ENCODE measurements at regions not wholly inside any gene's neighbourhood (a gene's known extent, or its start where the extent isn't known, plus 50 kb on each side); places are given as distances from the start of the nearest gene placed in this dataset.

DNA sequence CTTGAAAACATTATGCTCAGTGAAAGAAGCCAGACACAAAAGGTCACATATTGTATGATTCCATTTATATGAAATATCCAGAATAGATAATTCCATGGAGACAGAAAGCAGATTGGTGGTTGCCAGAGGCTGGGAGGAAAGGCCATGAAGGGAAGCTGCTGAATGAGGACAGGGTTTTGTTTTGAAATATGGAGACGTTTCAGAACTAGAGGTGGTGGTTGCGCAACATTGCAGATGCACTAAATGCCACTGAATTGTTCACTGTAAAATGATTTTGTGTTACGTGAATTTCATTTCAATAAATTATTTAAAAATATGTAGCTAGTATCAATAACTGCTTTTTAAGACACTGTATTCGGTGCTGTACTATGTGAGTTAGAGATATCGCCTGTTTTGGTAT is 101.7 kb upstream of the ZNF236 start:
- Histone ChIP-seq H3K4me3 (ENCODE audit: low read depth, low read length) (no peak overlapping the region), H3K27me3 (ENCODE audit: control insufficient read depth, insufficient read depth, low read length) (no peaks in the 10 kb centered on the region), H3K36me3 (ENCODE audit: control insufficient read depth, insufficient read depth, low read length) (no peaks in the 10 kb centered on the region)
- TF ChIP-seq, protein P1, sequence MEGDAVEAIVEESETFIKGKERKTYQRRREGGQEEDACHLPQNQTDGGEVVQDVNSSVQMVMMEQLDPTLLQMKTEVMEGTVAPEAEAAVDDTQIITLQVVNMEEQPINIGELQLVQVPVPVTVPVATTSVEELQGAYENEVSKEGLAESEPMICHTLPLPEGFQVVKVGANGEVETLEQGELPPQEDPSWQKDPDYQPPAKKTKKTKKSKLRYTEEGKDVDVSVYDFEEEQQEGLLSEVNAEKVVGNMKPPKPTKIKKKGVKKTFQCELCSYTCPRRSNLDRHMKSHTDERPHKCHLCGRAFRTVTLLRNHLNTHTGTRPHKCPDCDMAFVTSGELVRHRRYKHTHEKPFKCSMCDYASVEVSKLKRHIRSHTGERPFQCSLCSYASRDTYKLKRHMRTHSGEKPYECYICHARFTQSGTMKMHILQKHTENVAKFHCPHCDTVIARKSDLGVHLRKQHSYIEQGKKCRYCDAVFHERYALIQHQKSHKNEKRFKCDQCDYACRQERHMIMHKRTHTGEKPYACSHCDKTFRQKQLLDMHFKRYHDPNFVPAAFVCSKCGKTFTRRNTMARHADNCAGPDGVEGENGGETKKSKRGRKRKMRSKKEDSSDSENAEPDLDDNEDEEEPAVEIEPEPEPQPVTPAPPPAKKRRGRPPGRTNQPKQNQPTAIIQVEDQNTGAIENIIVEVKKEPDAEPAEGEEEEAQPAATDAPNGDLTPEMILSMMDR (IDR thresholded peaks at IDR 0.05; ENCODE audit: insufficient read depth, low read length, severe bottlenecking): no peak
- DNase-seq (ENCODE audit: low read depth): no peak
- FAIRE-seq: no peak

DNA sequence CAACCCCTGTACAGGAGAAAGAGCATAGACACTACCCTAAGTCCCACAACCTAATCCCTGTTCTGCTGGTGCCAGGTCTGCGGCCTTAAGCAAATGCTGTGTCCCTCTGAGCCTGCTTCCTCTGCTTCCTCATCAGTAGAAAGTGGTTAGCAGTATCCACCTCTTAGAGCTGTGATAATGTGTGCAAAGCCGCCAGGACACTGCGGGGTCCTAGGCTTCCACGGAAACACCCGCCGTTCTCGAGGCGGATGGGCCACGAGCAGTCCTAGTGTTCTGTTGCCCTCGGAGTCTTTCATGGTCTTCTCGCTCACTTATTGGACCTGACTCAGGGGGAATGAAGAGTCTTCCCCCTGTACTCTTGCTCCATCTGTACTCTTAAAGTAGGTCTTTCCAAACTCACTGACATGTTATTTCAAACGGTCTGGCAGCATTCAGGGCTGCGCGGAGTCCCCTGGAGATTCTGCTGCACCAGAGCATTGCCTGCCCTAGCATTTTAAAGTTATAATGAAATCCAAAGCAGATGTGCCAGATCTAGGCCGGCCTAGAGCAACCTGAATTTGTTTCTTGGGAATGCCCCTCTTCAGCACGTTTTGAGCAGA is 107.2 kb upstream of the ZNF236 start:
- TF ChIP-seq, protein P1 (IDR thresholded peaks at IDR 0.05; ENCODE audit: insufficient read depth, low read length, severe bottlenecking): no peak
- Histone ChIP-seq H3K36me3 (ENCODE audit: control insufficient read depth, insufficient read depth, low read length) (no peaks in the 10 kb centered on the region), H3K27me3 (ENCODE audit: control insufficient read depth, insufficient read depth, low read length) (no peaks in the 10 kb centered on the region), H3K4me3 (ENCODE audit: low read depth, low read length) (no peak overlapping the region)
- no peak for DNase-seq (ENCODE audit: low read depth)
- peak; percentile 28 for FAIRE-seq

DNA sequence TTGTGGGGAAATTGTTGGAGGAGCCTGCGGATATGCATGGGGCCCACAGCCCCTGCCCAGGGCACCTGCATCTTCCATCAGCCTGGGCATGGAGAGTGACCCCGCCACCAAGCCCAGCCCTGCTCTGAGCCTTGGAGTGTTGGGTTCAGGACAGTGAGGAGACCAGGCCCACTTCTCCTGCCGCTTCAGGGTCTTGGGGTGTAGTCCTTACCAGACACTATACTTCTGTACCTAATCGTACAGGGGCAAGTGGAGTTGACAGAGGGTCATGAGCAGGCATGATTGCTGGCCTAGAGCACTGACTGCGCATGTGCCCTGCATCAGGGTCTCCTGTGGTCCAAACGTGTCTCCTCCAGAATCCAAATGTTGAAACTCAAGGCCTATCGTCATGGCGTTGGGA is 108.9 kb upstream of the ZNF236 start:
- FAIRE-seq (peak; percentile 23), DNase-seq (ENCODE audit: low read depth) (no peak)
- Histone ChIP-seq H3K36me3 (ENCODE audit: control insufficient read depth, insufficient read depth, low read length) (no peaks in the 10 kb centered on the region), H3K27me3 (ENCODE audit: control insufficient read depth, insufficient read depth, low read length) (no peaks in the 10 kb centered on the region), H3K4me3 (ENCODE audit: low read depth, low read length) (no peak overlapping the region)
- TF ChIP-seq, protein P1 (IDR thresholded peaks at IDR 0.05; ENCODE audit: insufficient read depth, low read length, severe bottlenecking): no peak

DNA sequence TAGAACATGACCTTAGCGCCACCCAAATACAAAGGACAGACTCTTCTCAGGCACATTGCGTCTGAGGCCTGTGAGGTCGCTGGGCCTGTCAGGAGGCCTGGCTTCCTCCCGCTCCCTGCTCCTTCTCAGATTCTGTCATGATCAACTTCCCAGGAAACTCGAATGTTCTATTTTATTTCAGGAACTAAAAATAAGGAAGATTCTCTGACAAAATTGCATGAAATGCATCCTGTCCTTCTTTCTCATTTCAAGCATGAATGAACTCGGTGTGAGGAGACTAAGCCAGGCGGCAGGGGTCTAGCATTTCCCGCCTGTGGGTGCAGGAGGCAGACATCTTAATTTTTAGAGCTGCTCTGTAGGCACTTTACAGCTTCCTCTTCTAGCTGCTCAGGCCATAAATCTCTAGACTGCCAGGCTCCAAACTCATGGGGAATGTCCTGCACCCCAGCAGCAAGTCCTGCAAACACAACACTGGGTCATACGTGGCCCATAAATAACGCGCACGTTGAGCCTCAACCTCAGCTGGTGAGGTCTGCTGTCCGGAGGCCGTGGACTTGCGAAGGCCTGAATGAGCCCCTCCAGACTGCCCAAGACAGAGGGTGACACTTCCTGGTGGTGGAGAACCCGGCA is 109.7 kb upstream of the ZNF236 start:
- FAIRE-seq (no peak), DNase-seq (ENCODE audit: low read depth) (no peak)
- no peak overlapping the region for H3K4me3 ChIP-seq (ENCODE audit: low read depth, low read length)
- no peaks in the 10 kb centered on the region for H3K27me3 ChIP-seq (ENCODE audit: control insufficient read depth, insufficient read depth, low read length)
- no peaks in the 10 kb centered on the region for H3K36me3 ChIP-seq (ENCODE audit: control insufficient read depth, insufficient read depth, low read length)
- TF ChIP-seq, protein P1 (IDR thresholded peaks at IDR 0.05; ENCODE audit: insufficient read depth, low read length, severe bottlenecking): no peak

DNA sequence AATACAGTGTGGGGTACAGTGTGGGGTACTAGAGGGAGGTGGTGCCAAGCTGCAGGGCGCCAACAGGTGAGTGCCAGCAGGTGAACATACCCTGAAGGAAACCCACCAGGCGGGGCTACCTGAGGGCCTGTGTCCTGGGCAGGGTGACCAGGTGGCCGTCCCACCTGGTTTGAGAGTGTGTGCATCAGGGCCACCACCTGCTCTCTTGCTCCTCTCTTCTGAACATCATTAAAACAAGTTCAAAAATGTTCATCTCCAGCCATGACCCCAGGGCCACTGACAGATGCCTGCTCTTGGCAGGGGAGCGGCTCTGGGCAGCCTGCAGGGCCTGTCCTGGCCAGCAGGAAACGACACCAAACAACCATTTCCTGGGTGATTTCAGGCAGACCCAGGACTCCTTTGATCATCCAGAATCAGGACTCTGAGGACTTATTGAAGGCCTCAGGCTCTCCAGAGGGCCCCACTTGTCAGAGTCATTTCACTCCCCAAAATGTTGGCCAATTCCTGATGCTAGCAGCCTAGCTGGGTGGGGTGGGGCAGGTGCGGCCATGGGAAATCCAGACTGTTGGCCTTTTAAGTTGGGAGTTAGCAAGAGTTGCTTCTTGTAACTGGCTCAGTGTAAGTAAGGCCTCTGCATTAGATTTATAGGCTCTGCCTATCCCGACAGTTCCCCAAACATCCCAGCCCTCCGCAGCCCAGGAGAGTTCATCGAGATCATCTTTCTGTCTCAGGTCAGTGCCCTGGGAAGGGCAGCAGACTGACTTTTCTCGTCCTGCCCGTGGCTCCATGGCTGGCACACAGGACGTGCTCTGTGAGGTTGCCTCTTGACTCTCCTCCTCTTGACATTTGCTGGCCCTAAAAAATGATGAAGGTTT is 111.5 kb upstream of the ZNF236 start:
- Histone ChIP-seq H3K4me3 (ENCODE audit: low read depth, low read length) (no peak overlapping the region), H3K27me3 (ENCODE audit: control insufficient read depth, insufficient read depth, low read length) (no peaks in the 10 kb centered on the region), H3K36me3 (ENCODE audit: control insufficient read depth, insufficient read depth, low read length) (no peaks in the 10 kb centered on the region)
- TF ChIP-seq, protein P1 (IDR thresholded peaks at IDR 0.05; ENCODE audit: insufficient read depth, low read length, severe bottlenecking): no peak
- FAIRE-seq: no peak
- no peak for DNase-seq (ENCODE audit: low read depth)
